HG02763 (cell line): ENCODE measurements at regions not wholly inside any gene's neighbourhood (a gene's known extent, or its start where the extent isn't known, plus 50 kb on each side); places are given as distances from the start of the nearest gene placed in this dataset.
"Not testable (repeated sequence)": the region's sequence is repeated elsewhere in the genome, so short reads cannot be mapped to it uniquely, and the experiment has no call there.

ENCODE experiments used
- ATAC-seq: cut with Tn5 transposase; IDR thresholded peaks from one replicate; pipeline ENCODE4 v1.9.1; 2021; ENCODE audit warnings: mild to moderate bottlenecking, moderate library complexity; ENCODE audit not compliant: unreplicated experiment

DNA sequence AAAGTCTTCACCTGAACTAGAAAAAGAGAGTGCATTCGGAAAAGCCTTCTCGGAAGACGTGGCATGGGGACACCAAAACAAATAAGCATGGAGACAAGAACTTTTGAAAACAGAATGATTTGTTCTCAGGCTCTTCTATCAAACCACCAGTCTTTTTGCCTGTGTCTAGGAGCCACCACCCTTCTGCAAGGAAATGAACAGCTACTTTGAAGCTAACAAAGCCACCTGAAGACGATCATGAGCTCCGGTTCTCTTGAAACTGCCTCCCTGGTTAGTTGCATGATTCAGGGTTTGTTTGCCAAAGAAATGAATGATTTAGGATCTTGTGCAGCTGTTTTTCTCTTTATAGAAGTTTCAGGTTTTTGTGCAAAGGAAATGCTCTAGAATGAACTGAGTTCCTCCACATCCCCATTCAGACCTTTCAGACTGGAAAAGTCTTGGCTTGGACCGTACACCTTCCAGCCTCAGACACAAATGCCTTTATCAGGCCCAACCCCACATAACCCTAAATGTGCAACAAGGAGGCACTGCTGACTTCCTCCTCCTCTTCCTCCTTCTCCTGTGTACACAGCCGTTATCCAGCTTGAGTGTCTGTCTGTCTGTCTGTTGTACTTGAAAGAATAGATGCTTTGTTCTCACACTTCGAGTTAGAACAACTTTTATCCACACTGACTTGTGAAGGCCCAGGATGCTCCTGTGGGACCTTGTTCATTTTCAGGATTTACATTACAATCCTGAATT, 334.8 kb upstream of the KLF3 start:
- no peak for ATAC-seq

DNA sequence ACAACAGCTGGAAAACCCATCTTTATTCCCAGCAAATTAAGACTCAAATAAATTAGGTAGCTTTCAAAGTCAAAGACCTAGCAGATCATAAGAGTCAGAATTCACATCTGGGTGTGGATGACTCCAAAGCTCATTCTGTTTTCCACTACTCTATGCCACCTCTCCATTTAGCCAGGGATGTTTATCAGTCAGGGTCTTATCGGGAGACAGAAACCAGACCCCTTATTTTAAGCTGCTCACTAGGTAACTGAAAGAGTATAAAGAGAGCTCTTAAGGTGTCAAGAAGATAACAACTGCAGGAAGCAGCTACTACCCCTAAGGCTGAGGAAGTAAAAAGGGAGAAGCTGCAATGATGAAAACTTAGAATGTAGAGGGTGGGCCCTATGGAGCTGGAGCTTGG, 333.7 kb upstream of the KLF3 start:
- no peak for ATAC-seq

DNA sequence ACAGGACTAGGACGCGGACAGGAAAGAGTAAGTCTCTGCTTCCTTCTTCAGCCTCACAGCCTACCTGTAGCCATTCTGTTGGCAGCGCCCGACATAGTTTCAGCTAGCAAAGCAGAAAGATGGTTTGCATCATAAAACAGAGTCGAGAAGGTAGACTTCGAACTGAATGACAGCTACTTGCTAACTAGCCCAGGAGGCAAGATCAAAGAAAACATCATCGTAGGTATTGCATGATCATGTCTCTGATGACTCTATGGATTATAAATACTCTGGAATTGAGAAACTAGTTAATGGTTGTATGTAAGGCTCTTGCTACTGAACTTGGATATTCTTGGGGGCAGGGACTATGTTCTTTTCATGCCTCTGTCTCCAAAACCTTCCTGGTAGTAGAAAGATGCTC, 333.1 kb upstream of the KLF3 start:
- ATAC-seq, result no peak

DNA sequence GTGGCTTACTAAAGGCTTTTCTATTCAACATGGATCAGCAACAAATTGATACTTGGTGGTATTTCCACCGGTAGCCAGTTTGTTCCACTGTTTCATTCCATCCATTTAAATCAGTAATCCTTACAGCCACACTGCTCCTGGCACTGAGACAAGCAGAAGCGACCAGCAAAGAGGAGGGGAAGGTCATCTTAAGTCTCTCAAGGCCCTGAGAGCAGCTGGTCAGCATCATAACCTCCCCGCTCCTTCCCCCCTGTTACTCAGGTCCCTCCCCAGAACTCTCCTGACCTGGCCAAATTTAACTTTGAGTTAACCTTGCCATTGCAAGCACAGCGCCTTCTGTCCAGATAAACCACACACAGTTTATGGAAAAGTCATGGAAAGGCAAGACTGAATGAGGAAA, 331.3 kb upstream of the KLF3 start:
- no peak for ATAC-seq

DNA sequence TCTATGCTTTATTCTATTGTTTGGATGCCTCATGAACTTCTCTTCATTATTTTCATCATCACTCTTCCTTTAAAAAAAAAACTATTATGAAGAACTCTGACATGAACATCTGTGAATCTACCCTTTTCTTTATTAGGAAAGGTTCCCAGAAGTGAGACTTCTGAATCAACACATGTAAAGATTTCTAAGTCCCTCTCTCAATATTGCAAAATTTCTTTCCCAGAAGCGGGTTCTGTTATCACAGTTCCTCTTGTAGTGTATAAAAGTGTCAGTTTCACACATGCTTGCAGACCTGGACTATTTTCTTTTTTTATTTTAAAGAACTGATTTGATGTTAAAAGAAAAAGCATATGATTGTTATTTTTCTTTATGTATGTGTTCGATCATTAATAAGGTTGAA, 330.8 kb upstream of the KLF3 start:
- no peak for ATAC-seq

DNA sequence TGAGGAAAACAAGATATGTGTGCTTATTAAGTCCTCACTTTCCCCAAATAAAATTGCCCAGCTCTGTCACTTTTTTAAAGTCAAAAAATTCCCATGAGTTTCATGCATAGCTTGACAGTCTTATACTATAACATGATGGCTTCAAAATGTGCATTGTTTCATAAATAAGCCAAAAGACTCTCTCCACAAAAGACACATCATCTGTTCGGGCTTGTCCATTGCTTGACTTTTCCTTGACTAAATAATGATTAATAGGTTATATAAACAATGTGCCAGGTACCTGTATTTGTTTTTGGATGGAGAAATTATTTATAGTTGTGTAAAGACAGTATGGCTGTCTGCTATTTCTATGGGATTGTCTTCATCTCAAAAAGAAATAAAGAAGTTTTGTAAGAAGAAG, 329.2 kb upstream of the KLF3 start:
- no peak for ATAC-seq

DNA sequence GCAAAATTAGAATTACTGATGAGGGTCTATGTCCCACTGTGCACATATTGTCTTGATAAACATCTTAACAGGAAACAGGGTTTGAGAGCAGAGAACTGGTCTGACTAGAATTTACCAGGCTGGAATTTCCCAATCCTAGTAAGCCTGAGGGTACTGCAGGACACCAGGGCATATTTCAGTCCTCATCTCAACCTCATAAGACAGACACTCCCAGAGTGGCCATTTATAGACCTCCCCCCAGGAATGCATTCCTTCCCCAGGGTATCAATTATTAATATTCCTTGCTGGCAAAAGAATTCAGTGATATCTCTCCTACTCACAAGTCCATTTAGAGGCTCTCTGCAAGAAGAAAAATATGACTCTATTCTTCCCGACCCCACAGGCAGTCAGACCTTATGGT, 325.1 kb upstream of the KLF3 start:
- ATAC-seq, result not testable (repeated sequence)

DNA sequence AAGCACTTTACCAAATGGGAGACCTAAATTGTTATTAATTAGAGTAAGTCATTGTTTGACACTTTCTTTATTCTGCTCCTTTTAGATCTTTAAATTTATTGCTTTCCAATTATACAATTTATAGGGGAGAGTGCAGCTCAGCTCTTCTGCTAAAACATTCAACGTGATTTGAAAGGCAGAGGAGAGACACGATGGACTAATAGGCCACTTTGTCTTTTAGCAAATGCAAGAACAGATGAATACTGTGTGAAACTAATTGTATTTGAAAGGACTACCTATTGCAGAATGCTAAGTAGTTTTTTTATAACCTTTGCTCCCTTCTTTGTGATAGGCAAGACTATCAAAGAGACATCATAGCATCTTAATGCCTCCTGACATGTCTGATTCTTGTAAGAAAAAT, 320.4 kb upstream of the KLF3 start:
- no peak for ATAC-seq

DNA sequence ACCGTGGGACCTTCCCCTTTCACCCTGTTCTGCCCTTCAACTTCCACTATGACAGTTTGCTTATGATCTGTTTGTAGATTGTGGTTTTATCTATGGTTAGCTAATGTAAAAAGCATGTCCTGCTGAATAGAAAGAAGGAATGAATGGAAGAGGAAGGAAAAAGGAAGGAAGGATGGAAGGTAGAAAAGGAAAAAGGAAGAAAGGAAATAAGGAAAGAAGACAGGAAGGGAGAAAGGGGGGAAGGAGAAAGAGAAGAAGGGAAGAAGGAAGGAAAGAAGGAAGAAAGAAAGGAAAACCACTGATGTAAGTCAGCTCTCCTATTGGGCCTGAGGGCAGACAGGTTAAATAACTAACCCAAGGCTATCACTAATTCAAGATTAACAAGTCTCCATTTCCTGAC, 319.1 kb upstream of the KLF3 start:
- ATAC-seq, result no peak

DNA sequence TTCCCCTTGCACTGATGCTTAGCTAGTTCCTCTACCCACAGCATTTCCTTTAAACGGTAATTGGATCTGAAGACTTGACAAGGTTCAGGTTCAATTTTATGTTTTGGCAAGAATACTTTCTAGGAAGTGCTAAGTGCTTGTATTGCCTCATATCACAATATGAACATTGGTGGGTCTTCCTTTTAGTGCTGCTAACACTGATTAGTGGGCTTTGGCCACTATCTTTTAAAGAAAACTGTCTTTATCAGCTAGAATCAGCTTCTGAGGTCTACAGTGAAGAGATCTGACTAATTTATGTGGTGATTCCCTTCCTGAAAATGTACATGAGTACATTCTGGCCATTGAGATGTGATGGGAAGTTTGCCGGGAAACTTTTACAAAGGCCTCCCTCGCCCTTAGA, 316.7 kb upstream of the KLF3 start:
- no peak for ATAC-seq

DNA sequence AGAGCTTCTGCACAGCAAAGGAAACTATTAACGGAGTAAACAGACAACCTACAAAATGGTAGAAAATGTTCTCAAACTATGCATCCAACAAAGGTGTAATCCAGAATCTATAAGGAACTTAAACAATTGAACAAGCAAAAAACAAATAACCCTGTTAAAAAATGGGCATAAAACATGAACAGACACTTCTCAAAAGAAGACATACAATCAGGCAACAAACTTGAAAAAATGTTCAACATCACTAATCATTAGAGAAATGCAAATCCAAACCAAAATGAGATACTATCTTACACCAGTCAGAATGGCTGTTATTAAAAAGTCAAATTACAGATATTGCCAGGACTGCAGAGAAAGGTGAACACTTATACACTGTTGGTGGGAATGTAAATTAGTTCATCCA, 309.6 kb upstream of the KLF3 start:
- no peak for ATAC-seq

DNA sequence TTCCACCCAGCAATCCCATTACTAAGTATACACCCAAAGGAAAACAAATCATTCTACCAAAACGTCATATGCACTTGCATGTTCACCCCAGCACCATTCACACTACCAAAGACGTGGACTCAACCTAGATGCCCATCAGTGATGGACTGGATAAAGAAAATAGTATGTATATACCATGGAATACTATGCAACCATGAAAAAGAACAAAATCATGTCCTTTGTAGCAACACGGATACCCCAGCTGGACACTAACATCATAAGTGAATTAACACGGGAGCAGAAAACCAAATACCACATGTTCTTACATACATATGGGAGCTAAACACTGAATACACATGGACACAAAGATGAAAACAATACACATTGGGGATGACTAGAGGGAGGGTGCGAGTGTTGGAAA, 309.1 kb upstream of the KLF3 start:
- ATAC-seq, result no peak

DNA sequence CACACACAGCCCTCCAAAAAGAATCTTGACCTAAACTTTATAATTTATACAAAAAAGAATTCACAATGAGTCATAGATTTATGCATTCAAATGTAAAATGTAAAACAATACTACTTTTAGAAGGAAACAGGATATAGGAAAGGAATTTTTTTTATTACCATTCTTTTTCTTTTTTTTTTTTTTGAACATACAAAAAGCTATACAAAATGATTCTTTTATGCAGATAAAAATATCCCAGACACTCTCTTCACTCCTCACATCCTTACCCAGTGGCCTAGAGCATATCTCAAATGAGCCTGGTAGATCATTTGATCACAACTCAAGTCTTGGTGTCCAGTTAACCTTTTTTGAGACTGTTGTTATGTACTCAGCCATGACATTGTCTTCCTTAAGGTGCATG, 307.3 kb upstream of the KLF3 start:
- no peak for ATAC-seq

DNA sequence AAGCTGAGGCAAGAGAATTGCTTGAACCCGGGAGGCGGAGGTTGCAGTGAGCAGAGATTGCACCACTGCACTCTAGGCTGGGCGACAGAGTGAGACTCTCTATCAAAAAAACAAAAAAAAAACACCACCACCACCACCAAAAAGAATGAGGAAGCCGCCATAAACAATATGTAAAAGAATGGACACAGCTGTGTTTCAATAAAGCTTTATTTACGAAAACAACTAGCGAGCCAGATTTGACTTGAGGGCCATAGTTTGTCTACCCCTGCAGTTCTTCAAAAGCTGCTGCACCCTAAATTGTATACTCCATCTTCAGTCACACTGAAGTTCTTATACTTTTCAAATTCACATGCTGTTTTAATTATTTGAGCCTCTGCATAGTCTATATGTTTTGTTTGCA, 306.5 kb upstream of the KLF3 start:
- no peak for ATAC-seq

DNA sequence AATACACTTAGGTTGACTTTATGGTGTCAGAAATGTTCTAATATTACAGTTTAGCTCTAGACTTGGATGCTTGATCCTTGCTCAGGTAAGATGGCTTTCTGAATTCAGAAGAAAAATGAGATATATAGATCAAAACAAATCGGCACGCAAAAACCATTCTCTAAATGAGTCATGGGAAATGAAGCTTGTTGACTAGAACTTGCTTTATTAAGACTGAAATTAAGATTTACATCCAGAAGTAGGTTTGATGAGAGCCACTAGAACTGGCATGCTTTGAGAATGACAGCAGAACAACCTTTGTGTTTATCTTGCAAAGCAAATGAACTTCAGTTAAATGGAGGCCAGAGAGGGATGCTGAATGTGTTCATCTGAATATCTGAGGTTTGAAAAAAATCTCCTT, 304.9 kb upstream of the KLF3 start:
- no peak for ATAC-seq

DNA sequence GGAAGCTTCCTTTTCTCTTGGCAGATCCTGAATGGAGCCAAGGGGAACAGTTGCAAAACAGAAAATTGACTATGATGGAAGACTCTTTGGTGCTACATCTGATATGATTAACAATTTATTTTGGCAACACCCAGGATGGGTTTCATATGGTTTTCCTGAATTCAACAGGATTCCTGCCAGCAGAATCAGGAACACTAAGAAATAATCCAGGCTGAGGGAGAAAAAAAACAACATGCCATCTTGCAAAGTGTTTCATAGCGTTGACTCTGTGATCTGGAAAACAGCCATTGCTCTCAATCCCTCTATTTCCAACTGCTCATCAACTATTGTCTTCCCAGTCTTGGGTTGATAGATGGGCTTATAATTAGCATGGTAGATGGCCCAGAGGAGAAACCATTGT, 303.8 kb upstream of the KLF3 start:
- no peak for ATAC-seq

DNA sequence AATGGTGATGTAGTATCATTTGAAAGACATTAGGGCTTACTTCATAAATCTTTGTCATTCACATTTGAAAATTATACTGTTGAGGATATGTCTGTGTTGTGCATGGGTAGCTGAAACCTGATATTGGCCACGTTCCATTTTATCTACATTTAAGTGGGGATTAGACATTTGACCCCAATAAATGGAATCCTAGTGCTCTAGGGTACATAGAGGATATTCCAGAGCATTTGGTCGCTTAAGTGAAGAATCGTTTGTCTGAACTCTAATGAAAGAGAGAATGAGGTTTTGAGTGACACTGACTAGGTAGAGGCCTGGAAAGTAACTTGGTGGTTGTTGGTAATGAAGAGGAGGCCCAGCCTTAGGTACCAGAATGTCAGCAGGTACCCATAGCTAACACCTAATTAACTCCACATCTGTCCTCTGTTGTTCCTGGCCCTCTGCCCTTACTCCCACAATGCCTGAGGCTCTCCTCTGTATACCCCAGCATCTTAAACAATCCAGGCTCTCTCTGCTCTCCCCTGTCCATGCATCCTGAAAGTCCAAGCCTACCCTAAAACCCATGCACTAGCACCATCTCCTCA, 299.5 kb upstream of the KLF3 start:
- ATAC-seq, result no peak

DNA sequence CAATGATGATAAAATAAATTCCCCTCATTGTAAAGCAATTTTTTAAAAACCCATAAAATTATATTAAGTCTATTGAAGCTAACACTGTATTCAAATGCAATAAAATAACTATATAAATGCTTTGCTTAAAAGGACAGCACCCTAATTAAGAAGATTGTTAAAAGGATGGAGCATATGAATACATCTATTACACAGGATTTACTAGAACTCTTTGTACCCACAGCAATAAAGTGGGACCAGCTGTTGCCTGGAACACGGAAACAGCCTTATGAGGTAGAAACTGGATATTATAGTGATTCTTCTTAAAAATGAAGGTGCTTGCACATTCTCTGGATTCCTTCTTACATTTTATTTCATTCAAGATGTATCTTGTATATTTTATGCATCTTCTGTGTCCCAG, 298.7 kb upstream of the KLF3 start:
- no peak for ATAC-seq

DNA sequence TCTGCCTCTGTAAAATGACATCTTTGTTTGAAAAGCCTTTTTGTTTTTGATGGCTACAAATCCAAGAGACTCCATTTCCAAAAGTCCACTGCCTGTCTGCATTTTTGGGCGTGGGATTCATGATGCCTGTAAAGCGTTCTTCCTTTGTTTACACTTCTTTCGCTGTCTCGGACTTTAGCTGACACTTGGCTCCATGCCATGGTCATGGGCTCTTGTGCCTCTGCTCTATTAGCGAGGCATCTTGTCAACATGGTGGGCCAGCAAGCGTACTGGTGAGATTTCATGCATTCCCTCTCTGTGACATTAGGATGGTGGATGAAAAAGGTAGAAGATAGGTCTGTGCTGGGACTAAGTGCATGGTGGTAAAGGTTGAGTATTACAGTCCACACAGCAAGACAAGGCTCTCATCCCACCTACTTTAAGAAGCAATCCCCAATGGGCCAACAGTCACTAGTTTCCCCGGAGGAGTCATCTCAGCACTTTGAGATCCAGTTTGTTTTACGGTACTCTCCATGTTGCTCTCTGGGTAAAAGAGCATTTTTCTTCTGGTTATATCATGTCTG, 298.2 kb upstream of the KLF3 start:
- no peak for ATAC-seq

DNA sequence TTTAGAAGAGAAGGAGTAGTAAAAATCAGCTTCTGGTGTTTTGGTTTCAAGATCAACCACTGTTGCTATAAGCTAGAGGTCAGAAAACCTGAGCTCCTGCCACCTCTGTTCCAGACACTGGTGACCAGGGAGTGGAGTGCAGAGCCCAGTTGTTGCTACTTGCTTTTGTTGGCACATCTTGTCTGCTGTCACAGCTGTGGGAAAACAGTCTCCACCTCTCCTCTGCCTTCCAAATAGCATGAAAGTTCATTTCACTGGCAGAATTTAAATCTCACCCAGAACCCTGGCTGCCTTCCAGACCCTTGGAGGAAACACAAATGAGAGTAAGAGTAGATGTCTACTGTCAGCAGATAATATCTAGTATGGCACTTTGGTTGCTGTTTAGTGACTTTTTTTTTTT, 297.5 kb upstream of the KLF3 start:
- no peak for ATAC-seq

DNA sequence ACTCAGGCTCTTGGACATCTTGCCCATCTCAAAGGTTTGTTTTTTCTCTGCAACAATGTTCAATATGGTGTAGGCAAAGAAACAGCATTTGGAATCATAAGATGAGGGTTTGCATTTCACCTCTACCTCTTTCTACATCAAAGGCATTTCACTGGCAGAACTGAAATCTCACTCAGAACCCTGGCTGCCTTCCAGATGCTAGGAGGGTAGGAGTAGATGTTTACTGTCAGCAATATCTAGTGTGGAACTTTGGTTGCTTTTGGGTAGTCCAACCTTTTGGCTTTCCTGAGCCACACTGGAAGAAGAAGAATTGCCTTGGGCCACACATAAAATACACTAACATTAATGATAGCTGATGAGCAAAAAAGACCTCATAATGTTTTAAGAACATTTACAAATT, 297.0 kb upstream of the KLF3 start:
- ATAC-seq, result no peak

DNA sequence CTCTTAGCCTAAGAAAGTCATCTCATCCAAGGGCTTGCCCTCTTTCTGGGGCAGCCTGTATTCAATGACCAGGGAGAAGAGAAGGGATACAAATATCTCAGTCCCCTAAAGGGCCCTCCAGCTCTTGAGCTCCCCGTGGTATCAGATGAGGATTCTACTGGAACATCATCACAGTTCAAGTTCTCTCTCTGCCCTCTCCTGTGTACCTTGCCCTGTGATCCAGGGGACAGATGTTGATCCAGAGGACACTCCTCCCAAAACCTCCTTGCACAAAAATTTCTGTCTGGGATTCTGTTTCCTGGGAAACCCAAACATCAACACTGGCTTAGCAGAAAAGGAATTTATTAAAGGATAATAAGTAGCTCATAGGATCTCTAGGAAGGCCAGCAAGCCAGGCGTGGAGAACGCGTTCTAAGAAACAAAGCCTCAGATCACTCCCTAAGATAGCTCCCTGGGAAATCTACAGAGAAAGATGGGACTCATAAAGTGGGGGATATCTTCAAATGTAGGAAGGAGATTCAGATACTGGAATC, 296.3 kb upstream of the KLF3 start:
- no peak for ATAC-seq

DNA sequence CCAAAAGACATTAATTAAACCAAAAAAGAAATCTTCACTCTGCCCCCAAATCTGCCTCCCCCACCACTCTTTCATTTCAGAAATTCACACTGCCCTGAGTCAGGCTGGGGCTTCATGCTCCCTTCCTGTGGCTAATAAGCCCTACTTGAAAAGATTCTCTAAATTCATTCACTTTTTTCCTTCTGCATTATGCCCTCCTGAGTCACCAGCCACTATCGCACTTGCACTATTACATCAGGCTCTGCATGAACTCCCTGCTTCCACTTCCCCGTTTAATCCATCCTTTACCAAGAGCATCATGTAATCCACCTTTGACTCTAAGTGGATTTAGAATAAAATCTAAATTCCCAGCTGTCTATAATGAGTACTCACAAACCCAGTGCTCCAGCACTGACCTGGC, 295.4 kb upstream of the KLF3 start:
- no peak for ATAC-seq
